Fibroblast of skin of right quadriceps (primary cell): ENCODE measurements at regions not wholly inside any gene's neighbourhood (a gene's known extent, or its start where the extent isn't known, plus 50 kb on each side); places are given as distances from the start of the nearest gene placed in this dataset.
"Not testable (repeated sequence)": the region's sequence is repeated elsewhere in the genome, so short reads cannot be mapped to it uniquely, and the experiment has no call there.

Experiments
- DNase-seq: peaks from one replicate; pipeline ENCODE4 v3.0.0-alpha.2; 2013

DNA sequence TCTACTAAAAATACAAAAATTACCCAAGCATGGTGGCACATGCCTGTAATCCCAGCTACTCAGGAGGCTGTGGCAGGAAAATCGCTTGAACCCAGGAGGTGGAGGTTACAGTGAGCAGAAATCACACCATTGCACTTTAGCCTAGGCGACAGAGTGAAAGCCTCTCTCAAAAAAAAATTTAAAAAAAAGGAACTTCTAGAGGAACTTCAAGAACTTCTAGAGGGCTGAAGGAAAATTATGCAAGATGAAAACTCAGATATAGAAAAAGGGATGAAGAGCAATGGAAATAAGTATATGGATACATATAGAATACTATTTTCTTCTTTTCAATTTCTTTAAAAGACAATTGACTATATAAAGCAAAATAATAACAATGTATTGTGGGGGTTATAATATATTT, 51.2 kb upstream of the PRR5 start:
- no peak for DNase-seq

DNA sequence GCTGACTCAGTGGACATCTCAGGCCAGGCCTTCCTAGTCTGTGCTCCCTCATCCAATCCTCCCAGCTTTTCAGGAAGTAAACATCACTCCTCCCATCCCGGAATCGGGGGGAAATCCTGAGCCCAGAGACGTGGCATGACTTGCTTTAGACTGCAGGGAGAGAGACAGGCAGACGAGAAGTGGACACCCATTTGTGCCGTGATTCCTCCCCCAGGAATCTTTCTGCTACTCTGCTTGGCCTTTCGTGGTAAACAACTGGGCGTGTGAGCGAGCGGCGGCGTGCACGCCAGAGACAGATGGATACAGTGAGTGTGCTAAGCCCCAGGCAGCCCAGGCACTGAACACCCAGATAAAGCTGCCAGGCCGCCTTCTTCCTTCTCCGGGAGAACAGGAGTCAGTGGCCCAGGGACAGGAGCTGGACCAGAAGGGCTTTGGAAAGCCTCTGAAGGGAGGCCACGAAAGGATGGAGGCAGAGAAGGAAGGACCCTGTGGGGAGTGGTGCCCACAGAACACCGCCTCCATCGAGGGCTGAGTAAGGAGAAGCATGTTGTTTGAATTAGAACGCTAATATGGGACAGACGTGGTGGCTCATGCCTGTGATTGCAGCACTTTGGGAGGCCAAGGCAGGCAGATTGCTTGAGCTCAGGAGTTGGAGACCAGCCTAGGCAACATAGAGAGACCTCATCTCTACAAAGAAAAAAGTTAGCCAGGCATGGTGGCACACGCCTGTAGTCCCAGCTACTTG, 53.0 kb upstream of the PRR5 start:
- DNase-seq: peak; percentile 92

DNA sequence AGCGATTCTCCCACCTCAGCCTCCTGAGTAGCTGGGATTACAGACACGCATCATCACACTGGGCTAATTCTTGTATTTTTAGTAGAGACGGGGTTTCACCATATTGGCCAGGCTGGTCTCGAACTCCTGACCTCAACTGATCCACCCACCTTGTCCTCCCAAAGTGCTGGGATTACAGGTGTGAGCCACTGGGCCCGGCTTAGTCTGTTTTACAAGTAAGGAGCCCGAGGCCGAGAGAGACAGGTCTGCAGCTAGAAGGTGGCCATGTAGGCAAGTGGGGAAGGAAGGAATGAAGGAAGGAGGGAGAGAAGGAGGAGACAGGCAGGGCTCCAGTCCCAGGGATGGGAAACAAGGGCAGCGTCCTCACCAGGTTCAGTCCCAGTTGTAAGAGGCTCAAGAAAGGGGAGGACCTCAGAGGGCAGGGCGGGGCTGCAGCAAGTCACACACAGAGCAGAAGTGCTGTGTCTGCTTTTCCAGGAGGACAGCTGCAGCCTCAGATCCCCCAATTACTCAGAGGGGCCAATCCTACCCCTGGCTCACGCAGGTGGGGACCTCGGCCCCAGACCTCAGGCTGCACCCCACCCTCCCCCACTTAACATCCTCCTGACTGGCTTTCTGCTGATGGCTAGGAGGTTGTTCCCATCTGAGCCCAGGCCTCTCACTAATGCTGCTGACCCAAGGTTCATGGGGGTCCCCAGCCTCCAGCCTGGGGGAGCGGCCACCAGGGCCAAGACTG, 53.8 kb upstream of the PRR5 start:
- peak; percentile 19 for DNase-seq

DNA sequence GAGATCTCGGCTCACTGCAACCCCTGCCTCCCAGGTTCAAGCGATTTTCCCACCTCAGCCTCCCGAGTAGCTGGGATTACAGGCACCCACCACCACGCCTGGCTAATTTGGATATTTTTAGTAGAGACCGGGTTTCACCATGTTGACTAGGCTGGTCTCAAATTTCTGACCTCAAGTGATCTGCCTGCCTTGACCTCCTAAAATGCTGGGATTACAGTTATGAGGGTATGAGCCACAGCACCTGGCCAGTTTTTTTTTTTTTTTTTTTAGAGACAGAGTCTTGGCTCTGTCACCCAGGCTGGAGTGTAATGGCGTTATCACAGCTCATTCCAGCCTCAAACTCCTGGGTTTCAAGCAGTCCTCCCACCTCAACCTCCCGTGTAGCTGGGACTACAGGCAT, 54.9 kb upstream of the PRR5 start:
- DNase-seq: no peak

DNA sequence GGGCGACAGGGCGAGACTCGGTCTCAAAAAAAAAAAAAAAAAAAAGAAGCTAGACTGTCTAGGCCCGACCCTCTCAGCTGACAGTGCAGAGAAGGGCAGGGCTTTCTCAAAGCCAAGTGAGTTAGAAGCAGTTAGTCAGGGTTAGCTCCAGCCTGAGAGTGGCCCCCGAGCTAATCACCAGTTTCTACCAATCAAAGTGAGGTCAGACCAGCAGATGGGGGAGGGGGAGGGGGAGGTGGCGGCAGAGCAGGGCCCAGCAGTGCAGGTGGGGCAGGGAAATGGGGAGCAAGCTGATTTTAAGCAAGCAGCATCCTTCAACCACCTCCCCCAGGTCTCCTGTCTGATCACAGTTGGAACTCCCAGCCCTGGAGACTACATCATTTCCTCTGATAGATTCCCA, 55.3 kb upstream of the PRR5 start:
- DNase-seq: no peak

DNA sequence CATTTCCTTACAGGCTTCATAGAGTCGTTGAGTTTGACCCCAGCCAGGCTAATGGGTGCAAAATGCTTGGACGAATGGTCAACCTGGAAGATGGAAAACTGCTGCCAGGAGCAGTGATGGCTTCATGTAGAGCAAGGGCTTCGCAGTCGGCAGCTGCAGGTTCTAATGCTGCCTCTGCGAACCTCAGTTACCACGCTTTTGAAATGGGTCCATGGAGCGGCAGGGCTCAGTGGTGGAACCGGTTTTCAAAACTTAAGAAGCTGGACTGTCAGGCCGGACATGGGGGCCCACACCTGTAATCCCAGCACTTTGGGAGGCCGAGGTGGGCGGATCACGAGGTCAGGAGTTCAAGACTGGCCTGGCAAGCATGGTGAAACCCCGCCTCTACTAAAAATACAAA, 55.9 kb upstream of the PRR5 start:
- DNase-seq: no peak

DNA sequence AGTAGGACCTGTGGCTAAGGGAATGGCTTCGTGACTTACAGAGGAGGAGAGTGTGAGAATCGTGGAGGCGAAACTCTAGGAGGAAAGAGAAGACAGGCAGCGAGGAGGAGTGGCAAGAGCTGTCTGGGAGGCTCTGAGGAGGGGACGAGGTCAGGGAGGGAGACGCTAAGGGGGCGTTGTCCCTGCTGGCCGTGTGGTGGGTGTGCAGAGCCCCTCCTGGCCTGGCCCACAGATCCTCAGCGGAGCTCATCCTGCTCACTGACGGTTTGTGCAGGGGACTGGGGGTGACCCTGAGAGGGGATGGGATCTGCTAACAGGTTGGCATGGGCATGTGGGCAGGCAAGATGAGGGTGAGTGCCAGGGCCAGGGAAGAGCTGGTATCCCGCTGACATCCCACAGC, 56.5 kb upstream of the PRR5 start:
- DNase-seq: no peak

DNA sequence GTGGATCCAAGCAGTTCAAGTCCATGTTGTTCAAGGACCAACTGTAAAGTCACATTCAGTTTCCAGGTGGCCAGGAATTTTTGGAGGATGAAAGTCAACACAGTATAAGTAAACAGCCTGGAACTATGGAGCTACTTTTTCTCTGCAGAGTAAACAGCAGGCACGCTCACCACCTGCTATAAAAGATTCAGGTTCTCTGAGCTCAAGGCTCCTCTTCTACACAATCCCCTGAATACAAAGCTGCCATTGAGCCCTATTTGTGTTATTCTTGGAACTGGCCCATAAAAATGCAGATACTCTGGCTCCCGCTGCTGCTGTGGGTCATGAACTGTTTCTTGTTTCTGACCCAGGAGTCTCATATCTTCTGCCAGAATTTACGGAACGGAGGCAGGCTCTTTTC, 56.9 kb upstream of the PRR5 start:
- no peak for DNase-seq

DNA sequence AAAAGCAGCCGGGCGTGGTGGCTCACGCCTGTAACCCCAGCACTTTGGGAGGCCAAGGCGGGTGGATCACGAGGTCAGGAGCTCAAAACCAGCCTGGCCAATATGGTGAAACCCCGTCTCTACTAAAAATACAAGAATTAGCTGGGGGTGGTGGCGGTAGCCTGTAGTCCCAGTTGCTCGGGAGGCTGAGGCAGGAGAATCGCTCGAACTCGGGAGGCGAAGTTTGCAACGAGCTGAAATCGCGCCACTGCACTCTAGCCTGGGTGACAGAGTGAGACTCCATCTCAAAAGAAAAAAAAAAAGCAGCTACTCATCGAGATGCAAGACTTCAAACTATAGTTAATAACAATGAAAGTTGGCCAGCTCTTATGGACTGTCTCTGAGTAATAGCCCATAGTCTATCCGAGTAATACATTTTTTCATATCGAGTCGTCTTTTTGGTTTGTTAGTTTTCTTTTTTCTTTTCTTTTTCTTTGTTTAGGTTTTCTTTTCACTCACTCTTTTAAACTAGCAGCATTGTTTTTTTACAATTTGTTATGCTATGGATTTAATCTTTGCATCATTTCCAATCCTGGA, 58.4 kb upstream of the PRR5 start:
- DNase-seq: peak; percentile 35

DNA sequence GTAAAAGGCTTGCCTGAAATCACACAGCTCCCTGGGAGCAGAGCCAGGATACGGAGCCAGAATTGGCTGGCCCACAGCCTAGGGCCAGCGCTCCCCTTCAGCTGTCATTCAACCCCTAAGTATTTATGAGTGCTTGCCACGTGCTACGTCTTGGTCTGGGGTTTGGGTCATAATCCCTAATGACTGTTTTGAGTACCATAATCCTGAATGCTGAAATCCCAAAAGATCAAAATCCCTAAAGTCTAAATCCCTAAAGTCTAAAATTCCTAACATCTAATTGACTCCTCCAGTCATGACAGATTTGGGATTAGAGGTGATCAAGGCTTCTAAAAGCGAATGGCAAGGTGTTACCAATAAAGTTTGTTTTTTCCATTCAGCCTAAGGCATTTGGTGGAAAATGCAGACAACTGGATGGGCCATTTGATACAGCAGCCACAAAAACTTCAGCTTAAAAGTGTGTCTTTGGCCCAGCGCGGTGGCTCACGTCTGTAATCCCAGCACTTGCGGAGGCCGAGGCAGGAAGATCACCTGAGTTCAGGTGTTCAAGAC, 59.8 kb upstream of the PRR5 start:
- DNase-seq: no peak

DNA sequence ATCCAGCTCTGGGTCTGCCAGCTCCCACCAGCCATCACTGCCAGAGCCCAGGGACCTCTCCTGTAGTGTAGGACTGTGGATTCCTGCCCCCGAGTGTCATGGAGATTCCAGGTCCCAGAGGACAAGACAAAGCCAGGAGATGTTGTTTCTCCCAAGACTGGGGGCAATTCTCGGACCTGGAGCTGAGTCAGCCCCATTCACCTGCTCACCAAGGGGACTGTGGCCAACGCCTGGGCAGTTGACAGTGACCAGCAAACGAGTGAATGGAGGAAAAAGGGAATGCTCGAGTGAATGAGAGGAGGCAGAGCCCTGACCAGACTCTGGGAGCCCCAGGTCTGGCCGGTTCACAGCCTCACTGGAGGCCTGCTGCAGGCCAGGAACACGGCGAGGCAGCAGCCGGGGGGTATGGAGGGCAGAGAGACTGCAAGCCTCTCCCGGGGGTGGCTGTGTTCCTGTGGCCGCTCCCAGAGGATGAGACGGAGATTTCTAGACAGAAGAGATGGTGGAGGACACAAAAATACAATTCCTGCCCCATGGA, 61.3 kb upstream of the PRR5 start:
- DNase-seq: no peak

DNA sequence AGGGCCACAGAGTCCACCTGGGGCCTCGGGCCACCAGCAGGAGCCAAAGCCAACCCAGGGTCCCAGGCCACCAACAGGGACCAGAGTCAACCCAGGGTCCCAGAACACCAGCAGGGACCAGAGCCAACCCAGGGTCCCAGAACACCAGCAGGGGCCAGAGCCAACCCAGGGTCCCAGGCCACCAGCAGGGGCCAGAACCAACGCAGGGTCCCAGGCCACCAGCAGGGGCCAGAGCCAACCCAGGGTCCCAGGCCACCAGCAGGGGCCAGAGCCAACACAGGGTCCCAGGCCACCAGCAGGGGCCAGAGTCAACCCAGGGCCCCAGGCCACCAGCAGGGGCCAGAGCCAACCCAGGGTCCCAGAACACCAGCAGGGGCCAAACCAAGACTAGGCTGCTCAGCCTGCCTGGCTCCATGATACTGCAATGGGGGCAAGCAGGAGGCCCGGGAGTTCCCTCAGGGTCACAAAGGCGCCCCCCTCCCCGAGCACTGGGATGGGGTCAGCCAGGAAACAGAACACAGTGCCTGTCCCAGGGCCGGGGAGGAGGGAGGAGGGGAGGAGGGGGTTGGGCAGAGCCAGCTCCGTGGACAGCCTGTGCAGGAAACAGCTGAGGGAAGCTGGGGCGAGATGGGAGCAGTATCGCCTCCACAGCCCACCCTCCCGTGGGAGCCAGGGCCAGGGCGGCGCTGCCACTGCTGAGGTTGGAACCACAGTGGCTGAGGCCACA, 62.0 kb upstream of the PRR5 start:
- no peak for DNase-seq

DNA sequence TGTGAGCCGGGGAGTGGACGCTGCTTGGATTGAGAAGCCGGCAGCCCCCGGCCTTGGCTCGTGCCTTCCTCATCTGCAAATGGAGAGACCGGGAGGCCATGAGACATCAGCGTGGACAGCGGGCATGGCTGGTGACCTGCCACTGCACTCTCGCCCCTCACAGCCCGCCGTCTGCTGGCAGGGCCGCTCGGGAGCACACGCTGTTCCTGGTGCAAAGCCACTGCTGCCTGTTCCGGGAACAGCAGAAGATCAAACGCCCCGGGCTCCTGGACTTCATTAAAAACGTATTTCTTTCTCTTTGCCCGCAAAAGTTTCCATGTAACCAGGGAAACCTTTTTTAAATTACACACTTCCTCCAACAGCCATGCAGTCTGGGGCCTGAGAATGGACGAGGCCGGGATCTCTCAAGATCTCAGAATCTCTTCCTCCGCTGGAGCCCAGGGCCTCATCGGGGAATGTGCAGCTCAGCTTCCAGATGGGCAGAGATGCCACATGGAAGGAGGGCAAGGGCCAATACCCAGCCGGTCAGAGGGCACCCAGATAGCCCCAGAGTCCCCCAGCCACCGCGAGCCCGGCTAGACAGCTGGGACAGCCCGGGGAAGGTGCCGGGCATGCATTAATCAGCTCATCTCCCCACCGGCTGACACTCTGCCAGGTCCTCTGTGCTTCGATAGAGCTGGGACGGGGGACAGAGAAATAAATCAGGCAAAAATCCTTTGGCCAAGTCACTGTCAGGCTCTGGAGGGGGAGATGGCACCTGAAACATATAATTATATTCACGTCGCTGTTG, 62.8 kb upstream of the PRR5 start:
- peak; percentile 48 for DNase-seq

DNA sequence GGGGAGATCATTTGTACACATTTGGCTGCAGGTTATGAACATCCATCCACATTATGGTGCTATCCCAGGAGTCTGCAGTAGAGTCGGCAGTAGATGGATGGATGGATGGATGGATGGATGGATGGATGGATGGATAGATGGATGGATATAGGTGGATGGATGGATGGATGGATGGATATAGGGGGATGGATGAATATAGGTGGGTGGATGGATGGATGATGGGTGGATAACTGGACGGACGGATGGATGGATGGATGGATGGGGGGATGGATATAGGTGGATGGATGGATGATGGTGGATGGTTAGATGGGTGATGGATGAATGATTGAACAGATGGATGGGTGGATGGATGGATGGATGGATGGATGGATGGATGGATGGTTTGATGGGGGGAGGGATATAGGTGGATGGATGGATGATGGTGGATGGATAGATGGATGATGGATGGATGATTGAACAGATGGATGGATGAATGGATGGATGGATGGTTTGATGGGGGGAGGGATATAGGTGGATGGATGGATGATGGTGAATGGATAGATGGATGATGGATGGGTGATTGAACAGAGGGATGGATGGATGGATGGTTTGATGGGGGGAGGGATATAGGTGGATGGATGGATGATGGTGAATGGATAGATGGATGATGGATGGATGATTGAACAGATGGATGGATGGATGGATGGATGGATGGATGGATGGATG, 65.3 kb upstream of the PRR5 start:
- not testable (repeated sequence) for DNase-seq

DNA sequence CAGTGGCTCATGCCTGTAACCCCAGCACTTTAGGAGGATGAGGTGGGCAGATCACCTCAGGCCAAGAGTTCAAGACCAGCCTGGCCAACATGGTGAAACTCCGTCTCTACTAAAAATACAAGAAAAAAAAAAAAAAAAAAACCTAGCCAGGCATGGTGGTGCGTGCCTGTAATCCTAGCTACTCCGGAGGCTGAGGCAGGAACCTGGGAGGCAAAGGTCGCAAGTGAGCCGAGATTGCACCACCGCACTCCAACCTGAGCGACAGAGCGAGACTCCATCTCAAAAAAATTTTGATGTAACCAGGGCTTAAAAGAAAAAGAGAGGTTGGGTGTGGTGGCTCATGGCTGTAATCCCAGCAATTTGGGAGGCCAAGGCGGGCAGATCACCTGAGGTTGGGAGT, 66.4 kb upstream of the PRR5 start:
- not testable (repeated sequence) for DNase-seq

DNA sequence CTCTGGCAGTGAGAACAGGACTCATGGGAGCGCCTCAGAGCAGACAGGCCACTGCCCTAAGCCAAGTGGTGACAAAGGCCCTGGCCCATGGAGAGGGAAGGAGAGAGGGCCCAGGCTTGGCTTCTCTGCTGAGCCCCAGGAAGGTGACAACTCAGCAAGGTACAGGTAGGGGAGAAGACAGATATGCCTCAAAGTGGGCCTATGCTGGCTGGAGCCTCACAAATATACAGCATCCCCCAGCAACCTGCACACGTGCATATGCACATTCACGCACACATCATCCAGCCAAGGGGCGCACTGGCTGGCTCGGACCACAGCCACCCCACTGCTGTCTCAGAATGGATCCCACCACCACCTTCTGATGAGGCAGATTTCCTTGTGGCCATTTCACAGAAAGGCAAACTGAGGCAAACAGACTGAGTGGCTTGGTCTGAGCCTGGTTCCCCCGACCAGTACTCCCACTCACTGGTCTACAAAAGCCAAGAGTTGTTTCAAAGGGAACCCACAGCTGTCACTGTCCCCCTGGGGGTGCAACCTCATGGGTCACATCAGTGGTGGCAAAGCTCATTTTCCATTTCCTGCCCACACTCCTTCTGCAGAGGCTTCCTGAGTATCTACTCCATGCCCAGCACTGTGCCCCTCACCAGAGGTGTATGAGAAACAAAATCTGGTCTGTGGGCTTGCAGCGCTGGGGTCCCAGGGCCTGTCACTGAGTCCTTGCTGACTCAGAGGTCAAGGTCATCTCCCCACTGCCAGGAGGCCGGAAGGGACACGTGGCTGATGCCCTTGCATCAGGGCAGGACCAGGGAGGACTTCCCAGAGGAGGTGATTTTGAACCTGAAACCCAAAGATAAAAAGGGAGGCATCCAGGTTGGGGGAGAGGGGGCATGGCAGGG, 67.3 kb upstream of the PRR5 start:
- no peak for DNase-seq

DNA sequence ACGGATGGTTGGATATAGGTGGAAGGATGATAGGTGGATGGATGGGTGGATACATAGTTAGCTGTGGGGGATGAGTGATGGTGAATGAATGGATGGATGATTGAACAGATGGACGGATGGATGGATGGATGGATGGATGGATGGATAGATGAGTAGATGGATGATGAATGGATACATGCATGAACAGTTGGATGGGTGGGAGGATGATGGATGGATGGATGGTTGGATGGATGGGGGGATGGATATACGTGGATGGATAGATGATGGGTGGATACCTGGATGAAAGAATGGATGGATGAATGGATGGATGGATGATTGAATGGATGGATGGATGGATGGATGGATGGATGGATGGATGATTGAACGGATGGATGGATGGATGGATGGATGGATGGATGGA, 68.4 kb upstream of the PRR5 start:
- DNase-seq: no peak

DNA sequence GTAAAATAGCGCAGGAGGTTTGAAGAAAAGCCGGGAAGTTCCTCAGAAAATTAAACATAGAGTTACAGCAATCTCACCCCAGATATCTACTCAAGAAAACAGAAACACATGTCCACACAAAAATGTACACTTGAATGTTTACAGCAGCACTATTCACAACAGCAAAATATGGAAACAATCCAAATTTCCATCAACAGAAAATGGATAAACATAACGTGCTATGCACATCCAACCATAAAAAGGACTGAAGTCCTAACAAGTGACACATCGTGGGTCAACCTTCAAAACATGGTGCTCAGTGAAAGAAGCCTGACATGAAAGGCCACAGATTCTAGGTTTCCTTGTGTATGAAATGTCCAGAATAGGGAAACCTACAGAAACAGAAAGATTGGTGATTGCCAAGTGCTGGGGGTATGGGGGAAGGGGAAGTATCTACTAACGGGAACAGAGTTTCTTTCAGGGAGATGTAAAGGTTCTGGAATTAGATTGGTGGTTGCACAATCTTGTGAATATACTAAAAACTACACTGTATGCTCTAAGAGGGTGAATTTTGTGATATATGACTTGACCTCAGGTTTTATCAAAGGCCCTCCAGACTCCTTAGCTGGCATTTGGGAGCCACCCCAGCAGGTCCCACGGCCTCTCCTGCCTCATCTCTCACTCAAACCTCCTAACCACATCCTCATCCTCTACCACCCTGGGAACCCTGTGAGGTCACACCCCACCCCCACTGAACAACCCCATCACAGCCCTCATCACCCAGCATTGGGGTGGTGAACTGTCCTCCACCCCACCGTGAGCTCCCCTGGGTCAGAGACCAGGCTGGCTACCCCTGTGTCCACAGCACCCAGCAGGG, 69.2 kb upstream of the PRR5 start:
- DNase-seq: no peak

DNA sequence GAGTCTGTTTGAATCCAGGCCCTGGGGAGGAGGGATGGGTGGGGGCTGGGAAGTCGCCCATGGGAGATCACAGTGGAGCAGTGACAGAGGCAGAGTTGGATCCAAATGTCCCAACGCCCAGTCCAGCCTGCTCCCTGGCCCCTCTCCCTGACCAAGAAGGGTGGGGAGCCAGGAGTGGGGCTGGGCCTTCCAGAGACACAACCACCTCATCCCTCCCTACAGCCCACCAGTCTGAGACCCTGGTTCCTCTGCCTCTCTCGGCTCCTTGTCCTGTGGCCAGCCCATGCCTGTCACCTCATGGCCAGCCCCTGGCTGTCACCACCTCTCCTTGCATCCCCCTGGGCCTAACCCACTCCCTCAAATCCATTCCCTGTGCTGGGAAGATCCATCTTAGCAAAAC, 71.2 kb upstream of the PRR5 start:
- DNase-seq: no peak

DNA sequence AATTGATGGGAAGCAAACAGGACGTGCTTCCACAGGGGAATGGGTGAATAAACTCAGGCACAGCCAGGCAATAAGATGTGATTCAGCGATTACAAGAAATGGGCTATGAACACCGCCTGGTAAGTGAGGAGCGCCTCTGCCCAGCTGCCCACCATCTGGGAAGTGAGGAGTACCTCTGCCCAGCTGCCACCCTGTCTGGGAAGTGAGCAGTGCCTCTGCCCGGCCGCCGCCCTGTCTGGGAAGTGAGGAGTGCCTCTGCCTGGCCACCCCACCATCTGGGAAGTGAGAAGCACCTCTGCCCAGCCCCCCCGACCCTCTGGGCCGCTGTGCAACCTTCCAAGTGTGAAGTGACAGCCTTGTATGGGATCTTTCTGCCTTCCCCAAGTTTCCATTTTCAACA, 73.2 kb upstream of the PRR5 start:
- DNase-seq: no peak
